Amygdala (tissue), 56 donors: ENCODE measurements at regions not wholly inside any gene's neighbourhood (a gene's known extent, or its start where the extent isn't known, plus 50 kb on each side); places are given as distances from the start of the nearest gene placed in this dataset.

Source experiments
- DNase-seq, 56 donors: peaks; one replicate each; lab custom pipeline; 2025; lab: John Stamatoyannopoulos, UW

DNA sequence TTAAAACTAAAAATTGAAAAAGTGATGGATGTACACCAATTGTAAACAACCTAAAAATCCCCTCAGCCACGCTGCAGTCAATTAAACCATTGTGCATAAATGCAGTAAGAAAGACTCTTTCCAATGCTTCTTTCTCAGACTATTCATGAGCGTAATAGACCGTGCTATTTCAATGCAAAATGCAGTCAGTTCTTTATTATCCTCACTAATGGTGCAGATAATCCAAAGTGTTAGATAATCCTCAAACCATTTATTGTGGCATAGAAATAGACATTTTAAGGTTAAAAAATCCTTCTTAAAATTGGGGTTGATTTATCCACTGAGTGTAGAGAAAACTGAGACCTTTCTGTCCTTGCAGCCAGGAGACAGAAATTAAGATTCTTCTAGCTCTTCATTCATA, 1862.8 kb downstream of the EFNA5 start:
- DNase-seq: no peak

GRCh38 chr5:105807290-105807689, 1863.4 kb downstream of the EFNA5 start:
- DNase-seq: no peak

GRCh38 chr5:105806596-105806995, 1864.1 kb downstream of the EFNA5 start:
- DNase-seq: no peak

GRCh38 chr5:105803431-105803830, 1867.3 kb downstream of the EFNA5 start:
- no peak for DNase-seq

- DNase-seq: no peak
Observed at GRCh38 chr5:105794578-105794977, 1876.2 kb downstream of the EFNA5 start.

DNA sequence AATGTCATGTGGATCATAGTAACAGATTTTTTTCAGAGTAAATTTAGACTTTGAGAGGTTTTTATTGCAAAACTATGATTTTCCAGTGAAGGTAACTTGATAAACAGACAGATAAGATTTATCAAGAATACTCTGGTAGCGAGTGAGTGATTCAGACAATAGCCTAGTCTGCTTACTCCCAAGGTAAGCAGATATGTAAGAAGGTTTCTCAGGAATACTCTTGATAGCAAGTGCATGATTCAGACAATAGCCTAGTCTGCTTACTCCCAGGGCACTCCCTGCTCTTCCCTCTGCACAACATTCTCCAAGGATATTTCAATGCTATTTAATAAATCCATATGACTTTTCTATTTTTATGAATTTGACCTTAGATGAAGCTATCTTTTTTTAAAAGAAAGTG, 1881.5 kb downstream of the EFNA5 start:
- DNase-seq: no peak

DNA sequence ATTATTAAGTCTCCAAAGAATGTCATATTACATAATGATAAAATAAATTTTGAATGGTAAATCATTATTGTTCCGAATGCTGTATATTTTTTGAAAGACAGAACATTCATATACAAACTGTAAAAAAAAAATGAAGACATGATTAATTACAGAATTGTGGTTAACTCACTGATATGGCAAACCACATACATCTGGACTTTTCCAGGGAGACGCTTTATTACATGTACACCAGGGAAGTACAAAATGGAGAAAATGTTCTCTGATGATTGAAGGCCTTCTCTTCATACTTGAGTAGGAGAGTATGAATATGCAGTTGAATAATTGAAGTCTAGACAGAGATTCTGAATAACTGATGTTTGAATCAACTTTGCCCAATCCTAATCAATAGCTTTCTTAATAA, 1886.9 kb downstream of the EFNA5 start:
- no peak for DNase-seq

GRCh38 chr5:105782501-105782900, 1888.2 kb downstream of the EFNA5 start:
- DNase-seq: no peak

DNA sequence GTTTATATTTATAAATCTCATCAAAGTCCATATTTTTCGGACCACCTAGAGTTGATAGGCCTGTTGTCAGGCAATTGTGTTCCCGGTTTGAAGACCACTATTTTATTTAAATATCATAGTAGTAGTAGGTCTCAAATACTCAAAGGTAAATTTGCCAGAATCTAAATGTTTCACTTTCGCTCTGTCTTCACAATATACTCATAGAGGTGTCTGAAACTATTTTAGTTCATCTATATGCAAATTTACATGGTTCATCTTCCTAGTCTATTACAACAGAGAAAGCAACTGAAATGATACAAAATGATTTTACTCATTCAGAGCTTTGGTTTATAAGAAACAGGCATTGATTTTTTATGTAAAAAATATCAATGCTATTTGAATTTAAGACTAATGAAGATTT, 1897.5 kb downstream of the EFNA5 start:
- DNase-seq: no peak

DNA sequence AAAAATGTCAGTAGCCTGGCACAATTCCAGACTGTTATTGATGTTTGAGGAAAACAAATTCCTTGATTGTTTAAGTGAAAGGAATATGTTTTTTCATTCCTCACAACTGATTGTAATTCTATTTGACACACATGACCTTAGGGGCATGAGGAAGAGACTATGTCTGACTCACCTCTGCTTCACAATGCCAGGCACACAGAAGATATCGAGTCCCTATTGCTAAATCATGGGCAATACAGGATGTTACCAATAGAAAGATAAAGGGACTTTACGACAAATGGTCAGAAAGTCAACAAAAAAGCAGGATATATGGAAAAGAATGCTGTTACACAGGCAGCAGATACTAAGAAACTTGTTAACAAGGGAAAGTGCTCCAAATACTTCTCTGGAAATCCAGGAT, 1903.5 kb downstream of the EFNA5 start:
- DNase-seq: no peak

DNA sequence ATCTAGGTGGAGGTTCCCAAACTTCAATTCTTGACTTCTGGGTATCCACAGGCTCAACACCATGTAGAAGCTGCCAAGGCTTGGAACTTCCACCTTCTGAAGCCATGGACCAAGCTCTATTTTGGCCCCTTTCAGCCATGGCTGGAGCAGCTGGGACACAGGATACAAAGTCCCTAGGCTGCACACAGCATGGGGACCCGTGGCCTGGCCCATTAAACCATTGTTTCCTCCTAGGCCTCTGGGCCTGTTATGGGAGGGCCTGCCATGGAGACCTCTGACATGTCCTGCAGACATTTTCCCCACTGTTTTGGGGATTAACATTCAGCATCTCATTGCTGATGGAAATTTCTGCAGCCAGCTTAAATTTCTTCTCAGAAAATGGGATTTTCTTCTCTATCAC, 1908.0 kb downstream of the EFNA5 start:
- no peak for DNase-seq

- no peak for DNase-seq
Observed at GRCh38 chr5:105754056-105754455, 1916.7 kb downstream of the EFNA5 start.

GRCh38 chr5:105752801-105753200, 1917.9 kb downstream of the EFNA5 start:
- DNase-seq: no peak

GRCh38 chr5:105751908-105752307, 1918.8 kb downstream of the EFNA5 start:
- DNase-seq: no peak

DNA sequence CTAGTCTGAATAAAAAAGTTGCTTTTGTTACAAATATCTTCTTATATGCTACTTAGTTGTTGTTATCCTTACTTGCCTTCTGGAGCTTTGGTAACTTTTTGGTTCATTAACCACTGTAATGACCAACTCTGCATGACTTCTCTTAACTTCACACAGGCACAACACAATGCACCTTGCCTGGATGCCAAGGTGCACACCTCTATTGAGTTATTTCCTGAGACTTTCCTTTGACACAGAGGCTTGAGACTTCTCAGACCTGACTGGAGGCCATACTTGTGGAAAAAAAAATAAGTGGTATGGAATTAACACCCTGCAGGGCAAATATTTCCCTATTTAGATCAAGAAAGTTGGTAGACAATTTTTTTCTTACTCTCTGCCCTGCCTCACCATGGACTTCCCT, 1925.6 kb downstream of the EFNA5 start:
- no peak for DNase-seq

GRCh38 chr5:105740242-105740641, 1930.5 kb downstream of the EFNA5 start:
- no peak for DNase-seq

DNA sequence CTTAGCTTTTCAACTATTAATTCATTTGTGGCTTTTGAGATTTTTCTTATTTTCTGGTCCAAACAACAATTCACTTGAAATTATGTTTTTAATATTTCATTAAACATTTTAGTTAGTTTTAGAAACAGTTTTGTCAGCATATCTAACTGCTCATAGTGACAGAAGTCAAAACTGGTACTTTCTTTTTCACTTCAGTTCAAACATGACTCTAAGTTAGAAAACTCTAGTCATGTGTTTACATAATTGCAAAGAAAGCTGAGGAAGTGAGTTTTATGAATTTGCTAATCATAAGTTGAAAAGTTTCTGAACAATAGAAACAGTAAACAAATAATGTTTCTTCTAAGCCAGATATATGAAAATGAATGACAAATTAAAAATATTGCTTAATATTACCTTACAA, 1931.0 kb downstream of the EFNA5 start:
- no peak for DNase-seq

GRCh38 chr5:105735704-105736103, 1935.0 kb downstream of the EFNA5 start:
- no peak for DNase-seq

- no peak for DNase-seq
Observed at GRCh38 chr5:105730982-105731381, 1939.8 kb downstream of the EFNA5 start.

- no peak for DNase-seq
Observed at GRCh38 chr5:105726093-105726492, 1944.6 kb downstream of the EFNA5 start.

DNA sequence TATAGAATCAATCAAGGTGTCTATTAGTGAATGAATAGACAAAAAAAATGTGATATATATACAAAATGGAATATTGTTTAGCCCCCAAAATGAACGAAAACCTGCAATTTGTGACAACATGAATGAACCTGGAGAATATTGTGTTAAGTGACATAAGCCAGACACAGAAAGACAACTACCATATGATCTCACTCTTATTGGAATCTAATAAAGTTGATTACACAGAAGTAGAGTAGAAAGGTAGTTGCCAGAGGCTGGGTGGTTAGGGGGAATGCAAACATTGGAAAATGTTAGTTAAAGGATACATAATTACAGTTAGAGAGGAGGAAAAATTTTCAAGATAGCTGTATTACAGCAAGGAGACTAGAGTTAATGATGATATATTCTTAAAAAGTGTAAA, 1962.3 kb downstream of the EFNA5 start:
- no peak for DNase-seq

GRCh38 chr5:105702323-105702722, 1968.4 kb downstream of the EFNA5 start:
- DNase-seq: no peak

GRCh38 chr5:105696440-105696839, 1974.3 kb downstream of the EFNA5 start:
- no peak for DNase-seq

DNA sequence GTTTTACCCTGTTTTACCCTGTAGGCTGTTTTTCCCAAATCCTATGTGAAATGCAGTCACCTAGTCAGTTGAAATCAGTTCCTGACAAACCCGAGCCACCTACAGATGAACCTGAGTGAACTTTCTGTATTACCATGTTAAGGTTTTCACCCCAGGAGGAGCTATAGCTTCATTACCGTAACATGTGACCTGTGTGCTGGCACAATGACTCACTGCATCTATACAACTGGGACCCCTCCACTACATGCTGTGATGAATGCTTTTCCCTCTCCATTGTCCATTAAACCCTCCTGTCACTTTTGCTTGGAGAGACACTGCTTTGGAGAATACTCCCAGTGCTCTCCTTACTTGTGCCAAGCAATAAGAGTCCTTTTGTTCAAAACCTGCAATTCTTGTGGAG, 1974.8 kb downstream of the EFNA5 start:
- no peak for DNase-seq
